Upper lobe of left lung (tissue), 4 donors: ENCODE measurements at regions not wholly inside any gene's neighbourhood (a gene's known extent, or its start where the extent isn't known, plus 50 kb on each side); places are given as distances from the start of the nearest gene placed in this dataset.

Source experiments
- POLR2AphosphoS5 ChIP-seq, 2 donors: sonication (generic); formaldehyde crosslinking; IDR thresholded peaks; one replicate each; pipeline ENCODE4 v1.5.1; 2017; ENCODE audit warnings: antibody characterized with exemption in 2 of 2
- TF ChIP-seq, protein P1 (sequence below), 6 experiments: fragments of 450-650 bp in 4 of 6; fragments of 200-600 bp in 2 of 6; sonication (generic) in 2 of 6; IDR thresholded peaks; one replicate each; pipeline ENCODE4 v1.5.1; 2016 to 2019; ENCODE audit warnings: antibody characterized with exemption in 6 of 6

DNA sequence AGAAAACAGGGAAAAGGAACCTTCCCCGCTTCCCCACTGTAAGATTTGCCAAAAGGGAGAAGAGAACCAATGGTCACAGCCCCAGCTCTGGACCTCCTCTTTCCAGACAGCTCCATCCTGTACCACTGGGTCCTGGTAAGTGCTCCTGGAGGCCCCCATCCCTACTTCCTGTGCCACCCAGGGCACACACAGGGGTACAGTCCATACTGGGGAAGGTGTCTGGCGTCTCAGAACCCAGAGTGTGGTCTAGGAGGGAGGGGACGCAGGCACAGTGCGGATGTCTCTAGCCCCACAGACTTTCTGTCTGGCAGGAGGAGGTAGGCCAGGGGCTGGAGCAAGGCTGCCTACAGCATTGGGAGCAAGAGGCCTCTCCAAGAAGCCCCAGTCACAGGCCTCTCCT lies 213.3 kb upstream of the IGFBP3 start:
- TF ChIP-seq, protein P1, sequence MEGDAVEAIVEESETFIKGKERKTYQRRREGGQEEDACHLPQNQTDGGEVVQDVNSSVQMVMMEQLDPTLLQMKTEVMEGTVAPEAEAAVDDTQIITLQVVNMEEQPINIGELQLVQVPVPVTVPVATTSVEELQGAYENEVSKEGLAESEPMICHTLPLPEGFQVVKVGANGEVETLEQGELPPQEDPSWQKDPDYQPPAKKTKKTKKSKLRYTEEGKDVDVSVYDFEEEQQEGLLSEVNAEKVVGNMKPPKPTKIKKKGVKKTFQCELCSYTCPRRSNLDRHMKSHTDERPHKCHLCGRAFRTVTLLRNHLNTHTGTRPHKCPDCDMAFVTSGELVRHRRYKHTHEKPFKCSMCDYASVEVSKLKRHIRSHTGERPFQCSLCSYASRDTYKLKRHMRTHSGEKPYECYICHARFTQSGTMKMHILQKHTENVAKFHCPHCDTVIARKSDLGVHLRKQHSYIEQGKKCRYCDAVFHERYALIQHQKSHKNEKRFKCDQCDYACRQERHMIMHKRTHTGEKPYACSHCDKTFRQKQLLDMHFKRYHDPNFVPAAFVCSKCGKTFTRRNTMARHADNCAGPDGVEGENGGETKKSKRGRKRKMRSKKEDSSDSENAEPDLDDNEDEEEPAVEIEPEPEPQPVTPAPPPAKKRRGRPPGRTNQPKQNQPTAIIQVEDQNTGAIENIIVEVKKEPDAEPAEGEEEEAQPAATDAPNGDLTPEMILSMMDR (IDR thresholded peaks at IDR 0.05) = no peak
- TF ChIP-seq POLR2AphosphoS5 (IDR thresholded peaks at IDR 0.05) = no peak
